ENCODE measurements at regions not wholly inside any gene's neighbourhood (a gene's known extent, or its start where the extent isn't known, plus 50 kb on each side); places are given as distances from the start of the nearest gene placed in this dataset.

DNA sequence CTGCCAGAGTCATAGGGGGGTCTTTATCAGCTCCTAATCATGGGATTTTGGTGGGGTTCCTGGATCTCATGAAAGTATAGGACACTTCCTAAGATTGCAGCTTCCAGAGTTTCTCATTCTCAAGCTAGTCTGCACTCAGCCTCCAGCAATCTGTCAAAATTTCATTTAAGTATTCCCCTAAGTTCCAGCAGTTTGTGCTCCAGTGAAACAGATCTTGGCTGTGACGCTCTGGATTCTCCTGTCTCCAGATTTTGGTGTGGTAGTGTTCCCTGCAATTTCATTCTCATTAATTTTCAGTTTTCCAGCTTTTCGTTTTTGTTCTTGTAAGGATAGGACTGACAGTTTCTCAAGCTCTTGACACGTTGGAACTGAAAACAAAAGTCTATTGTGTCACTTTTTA, 908.9 kb upstream of the MIR17HG start:
- TF ChIP-seq, protein P1, sequence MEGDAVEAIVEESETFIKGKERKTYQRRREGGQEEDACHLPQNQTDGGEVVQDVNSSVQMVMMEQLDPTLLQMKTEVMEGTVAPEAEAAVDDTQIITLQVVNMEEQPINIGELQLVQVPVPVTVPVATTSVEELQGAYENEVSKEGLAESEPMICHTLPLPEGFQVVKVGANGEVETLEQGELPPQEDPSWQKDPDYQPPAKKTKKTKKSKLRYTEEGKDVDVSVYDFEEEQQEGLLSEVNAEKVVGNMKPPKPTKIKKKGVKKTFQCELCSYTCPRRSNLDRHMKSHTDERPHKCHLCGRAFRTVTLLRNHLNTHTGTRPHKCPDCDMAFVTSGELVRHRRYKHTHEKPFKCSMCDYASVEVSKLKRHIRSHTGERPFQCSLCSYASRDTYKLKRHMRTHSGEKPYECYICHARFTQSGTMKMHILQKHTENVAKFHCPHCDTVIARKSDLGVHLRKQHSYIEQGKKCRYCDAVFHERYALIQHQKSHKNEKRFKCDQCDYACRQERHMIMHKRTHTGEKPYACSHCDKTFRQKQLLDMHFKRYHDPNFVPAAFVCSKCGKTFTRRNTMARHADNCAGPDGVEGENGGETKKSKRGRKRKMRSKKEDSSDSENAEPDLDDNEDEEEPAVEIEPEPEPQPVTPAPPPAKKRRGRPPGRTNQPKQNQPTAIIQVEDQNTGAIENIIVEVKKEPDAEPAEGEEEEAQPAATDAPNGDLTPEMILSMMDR (IDR thresholded peaks at IDR 0.05), result no peak
- TF ChIP-seq, protein P2, sequence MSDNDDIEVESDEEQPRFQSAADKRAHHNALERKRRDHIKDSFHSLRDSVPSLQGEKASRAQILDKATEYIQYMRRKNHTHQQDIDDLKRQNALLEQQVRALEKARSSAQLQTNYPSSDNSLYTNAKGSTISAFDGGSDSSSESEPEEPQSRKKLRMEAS (IDR thresholded peaks at IDR 0.05), result no peak
- TF ChIP-seq GATA3 (IDR thresholded peaks at IDR 0.05; ENCODE audit: borderline replicate concordance), result no peak
